ENCODE measurements at regions not wholly inside any gene's neighbourhood (a gene's known extent, or its start where the extent isn't known, plus 50 kb on each side); places are given as distances from the start of the nearest gene placed in this dataset.

DNA sequence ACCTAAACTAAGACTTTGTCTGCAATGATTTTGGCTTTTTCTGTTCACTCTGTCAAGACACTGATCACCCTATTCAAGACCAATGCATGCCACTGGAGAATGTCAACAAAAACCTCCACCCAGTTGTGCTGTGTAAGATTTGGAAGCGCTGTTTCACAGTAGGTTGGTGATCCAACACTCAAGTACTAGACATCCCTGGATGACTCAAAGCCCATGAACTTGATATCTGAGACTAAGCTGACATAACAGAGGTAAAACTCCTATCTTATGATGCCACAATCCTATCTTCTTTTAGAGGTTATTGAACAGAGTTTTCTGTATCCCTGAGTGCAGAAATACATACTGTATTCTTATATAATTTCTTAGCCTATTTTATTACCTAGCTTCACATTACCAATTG lies 251.3 kb upstream of the ETAA1 start:
- TF ChIP-seq CTCF (IDR thresholded peaks at IDR 0.05) (no peak), POLR2A (IDR thresholded peaks at IDR 0.05) (no peak)

Data from esophagus squamous epithelium (tissue), 4 donors.